ENCODE measurements at regions not wholly inside any gene's neighbourhood (a gene's known extent, or its start where the extent isn't known, plus 50 kb on each side); places are given as distances from the start of the nearest gene placed in this dataset.
A peak's percentile ranks its signal among the peaks of the same experiment; 100 is the strongest.
"Not testable (repeated sequence)": the region's sequence is repeated elsewhere in the genome, so short reads cannot be mapped to it uniquely, and the experiment has no call there.

- TF ChIP-seq CTCF (IDR thresholded peaks at IDR 0.05; ENCODE audit: control insufficient read depth, extremely low read depth, insufficient read depth) = peak; percentile 51
- DNase-seq (ENCODE audit: low read depth) = peak; percentile 7
- H3K4me3 ChIP-seq (ENCODE audit: low read depth, low read length) = no peak overlapping the region
Measured at GRCh38 chr16:13453938-13454553, 465.9 kb upstream of the ERCC4 start.

GRCh38 chr16:13463619-13464018, 456.3 kb upstream of the ERCC4 start:
- DNase-seq (ENCODE audit: low read depth) = no peak
- no peak overlapping the region for H3K4me3 ChIP-seq (ENCODE audit: low read depth, low read length)
- TF ChIP-seq CTCF (IDR thresholded peaks at IDR 0.05; ENCODE audit: control insufficient read depth, extremely low read depth, insufficient read depth) = no peak

- TF ChIP-seq CTCF (IDR thresholded peaks at IDR 0.05; ENCODE audit: control insufficient read depth, extremely low read depth, insufficient read depth) = no peak
- no peak for DNase-seq (ENCODE audit: low read depth)
- H3K4me3 ChIP-seq (ENCODE audit: low read depth, low read length) = no peak overlapping the region
Measured at GRCh38 chr16:13471036-13471435, 448.9 kb upstream of the ERCC4 start.

- no peak for DNase-seq (ENCODE audit: low read depth)
- no peak overlapping the region for H3K4me3 ChIP-seq (ENCODE audit: low read depth, low read length)
- TF ChIP-seq CTCF (IDR thresholded peaks at IDR 0.05; ENCODE audit: control insufficient read depth, extremely low read depth, insufficient read depth) = no peak
Measured at GRCh38 chr16:13478991-13479390, 441.0 kb upstream of the ERCC4 start.

- TF ChIP-seq CTCF (IDR thresholded peaks at IDR 0.05; ENCODE audit: control insufficient read depth, extremely low read depth, insufficient read depth) = no peak
- DNase-seq (ENCODE audit: low read depth) = no peak
- H3K4me3 ChIP-seq (ENCODE audit: low read depth, low read length) = no peak overlapping the region
Measured at GRCh38 chr16:13479549-13479948, 440.4 kb upstream of the ERCC4 start.

GRCh38 chr16:13480801-13481200, 439.2 kb upstream of the ERCC4 start:
- no peak overlapping the region for H3K4me3 ChIP-seq (ENCODE audit: low read depth, low read length)
- no peak for TF ChIP-seq CTCF (IDR thresholded peaks at IDR 0.05; ENCODE audit: control insufficient read depth, extremely low read depth, insufficient read depth)
- DNase-seq (ENCODE audit: low read depth) = no peak

GRCh38 chr16:13483121-13483520, 436.8 kb upstream of the ERCC4 start:
- no peak for DNase-seq (ENCODE audit: low read depth)
- TF ChIP-seq CTCF (IDR thresholded peaks at IDR 0.05; ENCODE audit: control insufficient read depth, extremely low read depth, insufficient read depth) = no peak
- H3K4me3 ChIP-seq (ENCODE audit: low read depth, low read length) = no peak overlapping the region

- not testable (repeated sequence) for DNase-seq (ENCODE audit: low read depth); H3K4me3 ChIP-seq (ENCODE audit: low read depth, low read length)
Measured at GRCh38 chr16:13489416-13489815, 430.5 kb upstream of the ERCC4 start.
